ENCODE measurements at regions not wholly inside any gene's neighbourhood (a gene's known extent, or its start where the extent isn't known, plus 50 kb on each side); places are given as distances from the start of the nearest gene placed in this dataset.

GRCh38 chr6:22873513-22874136 is 304.3 kb downstream of the HDGFL1 start:
- H3K4me3 ChIP-seq (replicated peaks in 1 of 2; ENCODE audit: low read depth in 1 of 2, low read length in 2 of 2): no peak overlapping the region
- no peaks in the 10 kb centered on the region for H3K9me3 ChIP-seq (ENCODE audit: control insufficient read depth in 1 of 2, insufficient read depth in 1 of 2, low read depth in 1 of 2, low read length in 2 of 2)
- H3K27ac ChIP-seq (ENCODE audit: low read depth, low read length): no peak overlapping the region
- BruUV-seq (replicated peaks): no TSS peak
- DNase-seq (ENCODE audit: low read depth, low spot score): no peak
- H3K4me1 ChIP-seq (ENCODE audit: control insufficient read depth in 1 of 2, insufficient read depth in 2 of 2, low read length in 2 of 2): no peaks in the 10 kb centered on the region
- RAD21 ChIA-PET (ENCODE audit: low non-redundant PET in 1 of 2, low total read pairs in 2 of 2, uncharacterized antibody in 2 of 2, unreplicated experiment in 2 of 2): no interaction called here
- no peaks in the 10 kb centered on the region for H3K27me3 ChIP-seq (ENCODE audit: insufficient read depth, low read length)
- no peak overlapping the region for H3K4me2 ChIP-seq (ENCODE audit: low read length)
- intact Hi-C loops (cut with micrococcal nuclease): no loop called here
- H3K9me2 ChIP-seq (ENCODE audit: insufficient read depth): no peaks in the 10 kb centered on the region
- no peaks in the 10 kb centered on the region for H3K36me3 ChIP-seq (ENCODE audit: control insufficient read depth in 1 of 2, insufficient read depth in 2 of 2, low read length in 2 of 2)
- no peak overlapping the region for H2AFZ ChIP-seq (ENCODE audit: low read depth, low read length, poor library complexity, severe bottlenecking)
- CTCF ChIA-PET: no interaction called here
- no peak for ATAC-seq
- no peaks in the 10 kb centered on the region for H4K20me1 ChIP-seq (ENCODE audit: insufficient read depth)
- POLR2A ChIA-PET: no interaction called here
- H3K79me2 ChIP-seq (ENCODE audit: insufficient read depth, low read length): no peaks in the 10 kb centered on the region
- H3K9ac ChIP-seq (ENCODE audit: low read length): no peak overlapping the region
- TF ChIP-seq JUND (IDR thresholded peaks at IDR 0.05) (no peak), ZNF274 (IDR thresholded peaks at IDR 0.05; ENCODE audit: low read depth, low read length) (no peak), REST (IDR thresholded peaks at IDR 0.05; ENCODE audit: low read depth) (no peak), EZH2phosphoT487 (IDR thresholded peaks at IDR 0.05; ENCODE audit: borderline replicate concordance) (no peak), POLR2AphosphoS5 (IDR thresholded peaks at IDR 0.05; ENCODE audit: low read depth, low read length) (no peak), ZBTB33 (IDR thresholded peaks at IDR 0.05; ENCODE audit: extremely low read depth, insufficient replicate concordance, low read length) (no peak), CEBPB (IDR thresholded peaks at IDR 0.05; ENCODE audit: low read depth) (no peak), ELF1 (IDR thresholded peaks at IDR 0.05; ENCODE audit: borderline replicate concordance, low read depth) (no peak), SIN3A (IDR thresholded peaks at IDR 0.05; ENCODE audit: low read depth) (no peak), CBX3 (IDR thresholded peaks at IDR 0.05; ENCODE audit: low read depth) (no peak), CTCF (IDR thresholded peaks at IDR 0.05 in 2 of 3, conservative IDR thresholded peaks at IDR 0.05 in 1 of 3; ENCODE audit: borderline replicate concordance in 1 of 3, insufficient read depth in 1 of 3, low read depth in 2 of 3, low read length in 2 of 3) (no peak), MAX (IDR thresholded peaks at IDR 0.05) (no peak), SRF (IDR thresholded peaks at IDR 0.05; ENCODE audit: low read depth) (no peak), YY1 (IDR thresholded peaks at IDR 0.05; ENCODE audit: extremely low read depth, insufficient replicate concordance, low read depth, low read length) (no peak), POLR2A (IDR thresholded peaks at IDR 0.05; ENCODE audit: borderline replicate concordance, extremely low read depth, insufficient read depth, insufficient read length) (no peak), EGR1 (IDR thresholded peaks at IDR 0.05; ENCODE audit: low read depth) (no peak), SP1 (IDR thresholded peaks at IDR 0.05; ENCODE audit: low read depth) (no peak), EZH2 (IDR thresholded peaks at IDR 0.05) (no peak), RAD21 (IDR thresholded peaks at IDR 0.05; ENCODE audit: low read depth) (no peak)
